Thyroid gland (tissue), 4 donors: ENCODE measurements at regions not wholly inside any gene's neighbourhood (a gene's known extent, or its start where the extent isn't known, plus 50 kb on each side); places are given as distances from the start of the nearest gene placed in this dataset.
"Not testable (repeated sequence)": the region's sequence is repeated elsewhere in the genome, so short reads cannot be mapped to it uniquely, and the experiment has no call there.

Experiments
- POLR2A ChIP-seq, 2 donors: fragments of 450-650 bp; IDR thresholded peaks; one replicate each; pipeline ENCODE4 v1.6.1; 2017; ENCODE audit warnings: antibody characterized with exemption in 2 of 2, mild to moderate bottlenecking in 2 of 2, moderate library complexity in 1 of 2
- TF ChIP-seq, protein P1 (sequence below), 6 experiments: fragments of 200-600 bp in 3 of 6; fragments of 450-650 bp in 3 of 6; sonication (generic) in 3 of 6; IDR thresholded peaks; one replicate each; pipeline ENCODE4 v1.5.1; 2016 to 2019; ENCODE audit warnings: antibody characterized with exemption in 6 of 6, mild to moderate bottlenecking in 2 of 6, inconsistent platforms in 1 of 6, moderate library complexity in 1 of 6

- TF ChIP-seq, protein P1, sequence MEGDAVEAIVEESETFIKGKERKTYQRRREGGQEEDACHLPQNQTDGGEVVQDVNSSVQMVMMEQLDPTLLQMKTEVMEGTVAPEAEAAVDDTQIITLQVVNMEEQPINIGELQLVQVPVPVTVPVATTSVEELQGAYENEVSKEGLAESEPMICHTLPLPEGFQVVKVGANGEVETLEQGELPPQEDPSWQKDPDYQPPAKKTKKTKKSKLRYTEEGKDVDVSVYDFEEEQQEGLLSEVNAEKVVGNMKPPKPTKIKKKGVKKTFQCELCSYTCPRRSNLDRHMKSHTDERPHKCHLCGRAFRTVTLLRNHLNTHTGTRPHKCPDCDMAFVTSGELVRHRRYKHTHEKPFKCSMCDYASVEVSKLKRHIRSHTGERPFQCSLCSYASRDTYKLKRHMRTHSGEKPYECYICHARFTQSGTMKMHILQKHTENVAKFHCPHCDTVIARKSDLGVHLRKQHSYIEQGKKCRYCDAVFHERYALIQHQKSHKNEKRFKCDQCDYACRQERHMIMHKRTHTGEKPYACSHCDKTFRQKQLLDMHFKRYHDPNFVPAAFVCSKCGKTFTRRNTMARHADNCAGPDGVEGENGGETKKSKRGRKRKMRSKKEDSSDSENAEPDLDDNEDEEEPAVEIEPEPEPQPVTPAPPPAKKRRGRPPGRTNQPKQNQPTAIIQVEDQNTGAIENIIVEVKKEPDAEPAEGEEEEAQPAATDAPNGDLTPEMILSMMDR (IDR thresholded peaks at IDR 0.05) = not testable (repeated sequence)
- not testable (repeated sequence) for TF ChIP-seq POLR2A (IDR thresholded peaks at IDR 0.05)
Observed at GRCh38 chr15:20188611-20189010, 353.0 kb downstream of the GOLGA6L6 start.
